DND-41 (cell line): ENCODE measurements at regions not wholly inside any gene's neighbourhood (a gene's known extent, or its start where the extent isn't known, plus 50 kb on each side); places are given as distances from the start of the nearest gene placed in this dataset.

Source experiments
- ATAC-seq: fragments of 200-7000 bp; cut with Tn5 transposase; 3 replicates; pipeline ENCODE4 v1.9.1; 2021; ENCODE audit warnings: low read depth; ENCODE audit not compliant: insufficient read depth
- DNase-seq: peaks from one replicate; pipeline ENCODE4 v3.0.0-alpha.2; 2020
- H2AFZ ChIP-seq: 2 replicates; pipeline ENCODE4 v1.6.0; 2012; ENCODE audit warnings: low read depth, low read length
- H3K27ac ChIP-seq: 2 replicates; pipeline ENCODE4 v1.5.1; 2012; ENCODE audit warnings: low read length, inconsistent platforms
- H3K27me3 ChIP-seq: fragments of 200-600 bp; sonication (generic); 2 replicates; pipeline ENCODE4 v1.6.0; 2012; ENCODE audit warnings: low read length, mild to moderate bottlenecking, inconsistent platforms; ENCODE audit not compliant: insufficient read depth, poor library complexity
- H3K36me3 ChIP-seq: 2 replicates; pipeline ENCODE4 v1.5.1; 2012; ENCODE audit warnings: low read length, inconsistent platforms; ENCODE audit not compliant: insufficient read depth
- H3K4me1 ChIP-seq: 2 replicates; pipeline ENCODE4 v1.5.1; 2012; ENCODE audit warnings: mild to moderate bottlenecking, low read length; ENCODE audit not compliant: insufficient read depth
- H3K4me2 ChIP-seq: 2 replicates; pipeline ENCODE4 v1.6.0; 2012; ENCODE audit warnings: mild to moderate bottlenecking, moderate library complexity, low read length, inconsistent platforms; ENCODE audit not compliant: insufficient read depth
- H3K4me3 ChIP-seq, 2 experiments: fragments of 200-600 bp in 1 of 2; shearing (Covaris generic) in 1 of 2; 2 replicates each; pipeline ENCODE4 v1.5.1; 2012 to 2016; ENCODE audit warnings: inconsistent platforms in 2 of 2, low read length in 2 of 2, mild to moderate bottlenecking in 2 of 2, low read depth in 1 of 2, moderate library complexity in 1 of 2
- H3K79me2 ChIP-seq: 2 replicates; pipeline ENCODE4 v1.6.0; 2012; ENCODE audit warnings: low read length, inconsistent platforms; ENCODE audit not compliant: insufficient read depth
- H3K9ac ChIP-seq: 2 replicates; pipeline ENCODE4 v1.6.0; 2012; ENCODE audit warnings: low read depth, mild to moderate bottlenecking, inconsistent platforms, low read length, moderate library complexity
- H3K9me3 ChIP-seq: 2 replicates; pipeline ENCODE4 v1.5.1; 2012; ENCODE audit warnings: low read length, moderate library complexity, mild to moderate bottlenecking, inconsistent platforms; ENCODE audit not compliant: insufficient read depth, severe bottlenecking
- H4K20me1 ChIP-seq: 2 replicates; pipeline ENCODE4 v1.6.0; 2012; ENCODE audit warnings: low read length; ENCODE audit not compliant: insufficient read depth
- EZH2 ChIP-seq: IDR thresholded peaks from 3 replicates; pipeline ENCODE4 v1.6.1; 2012; ENCODE audit warnings: borderline replicate concordance, low read depth, mild to moderate bottlenecking, moderate library complexity, low read length, inconsistent platforms; ENCODE audit not compliant: severe bottlenecking
- TF ChIP-seq, protein P1 (sequence below): IDR thresholded peaks from 2 replicates; pipeline ENCODE4 v1.5.1; 2012; ENCODE audit warnings: borderline replicate concordance, low read length, moderate library complexity, mild to moderate bottlenecking; ENCODE audit not compliant: poor library complexity, severe bottlenecking; ENCODE audit errors: extremely low read depth

DNA sequence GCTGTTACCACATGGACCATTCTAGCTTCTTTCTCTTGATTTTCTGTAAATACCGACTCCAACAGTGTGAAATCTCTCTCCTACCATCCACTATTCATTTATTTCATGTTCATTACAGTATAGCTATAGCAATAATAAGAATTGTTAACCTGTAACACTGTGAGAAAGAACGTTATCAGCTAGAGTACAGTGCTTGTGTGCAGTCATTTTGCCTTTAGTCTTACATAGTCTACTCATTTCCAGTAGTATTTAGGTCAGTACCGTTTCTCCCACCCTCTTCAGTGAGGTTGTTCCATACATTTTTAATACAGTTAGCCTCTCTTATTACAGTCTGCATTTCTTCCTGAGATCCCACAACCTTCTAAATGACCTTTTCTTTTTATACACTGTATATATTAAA, 257.1 kb downstream of the LY86 start:
- Histone ChIP-seq H3K4me2 (no peak overlapping the region), H3K79me2 (no peaks in the 10 kb centered on the region), H3K27me3 (no peaks in the 10 kb centered on the region), H2AFZ (no peak overlapping the region), H4K20me1 (no peaks in the 10 kb centered on the region), H3K36me3 (no peaks in the 10 kb centered on the region), H3K27ac (no peak overlapping the region), H3K9ac (no peak overlapping the region), H3K4me1 (no peaks in the 10 kb centered on the region), H3K4me3 (no peak overlapping the region), H3K9me3 (peaks cover 9% of the 10 kb centered on the region)
- TF ChIP-seq EZH2, result no peak
- TF ChIP-seq, protein P1, sequence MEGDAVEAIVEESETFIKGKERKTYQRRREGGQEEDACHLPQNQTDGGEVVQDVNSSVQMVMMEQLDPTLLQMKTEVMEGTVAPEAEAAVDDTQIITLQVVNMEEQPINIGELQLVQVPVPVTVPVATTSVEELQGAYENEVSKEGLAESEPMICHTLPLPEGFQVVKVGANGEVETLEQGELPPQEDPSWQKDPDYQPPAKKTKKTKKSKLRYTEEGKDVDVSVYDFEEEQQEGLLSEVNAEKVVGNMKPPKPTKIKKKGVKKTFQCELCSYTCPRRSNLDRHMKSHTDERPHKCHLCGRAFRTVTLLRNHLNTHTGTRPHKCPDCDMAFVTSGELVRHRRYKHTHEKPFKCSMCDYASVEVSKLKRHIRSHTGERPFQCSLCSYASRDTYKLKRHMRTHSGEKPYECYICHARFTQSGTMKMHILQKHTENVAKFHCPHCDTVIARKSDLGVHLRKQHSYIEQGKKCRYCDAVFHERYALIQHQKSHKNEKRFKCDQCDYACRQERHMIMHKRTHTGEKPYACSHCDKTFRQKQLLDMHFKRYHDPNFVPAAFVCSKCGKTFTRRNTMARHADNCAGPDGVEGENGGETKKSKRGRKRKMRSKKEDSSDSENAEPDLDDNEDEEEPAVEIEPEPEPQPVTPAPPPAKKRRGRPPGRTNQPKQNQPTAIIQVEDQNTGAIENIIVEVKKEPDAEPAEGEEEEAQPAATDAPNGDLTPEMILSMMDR, result no peak
- DNase-seq (no peak), ATAC-seq (no peak)

DNA sequence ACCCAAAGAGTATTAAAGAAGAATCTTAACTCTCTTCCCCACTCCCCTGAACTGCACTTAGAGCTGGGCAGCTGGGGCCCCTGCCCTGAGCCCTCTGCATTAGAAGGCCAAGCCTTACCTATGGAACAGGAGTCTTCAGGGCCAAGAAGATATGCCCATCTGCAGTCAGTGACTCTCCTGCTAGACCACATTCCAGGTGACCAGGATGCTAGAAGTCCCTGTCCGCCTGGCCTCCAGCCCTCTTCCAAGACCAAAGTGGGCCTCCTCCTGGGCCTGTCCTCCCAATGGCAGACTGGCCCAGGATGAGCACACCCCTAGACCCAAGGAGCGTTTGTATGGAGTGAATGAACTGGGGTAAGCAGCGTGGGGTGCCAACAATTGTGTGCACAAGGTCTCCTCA, 259.1 kb downstream of the LY86 start:
- no peaks in the 10 kb centered on the region for H3K4me1 ChIP-seq
- H3K9ac ChIP-seq, result no peak overlapping the region
- peaks cover 9% of the 10 kb centered on the region for H3K9me3 ChIP-seq
- no peak for ATAC-seq
- H3K79me2 ChIP-seq, result no peaks in the 10 kb centered on the region
- no peak overlapping the region for H3K4me2 ChIP-seq
- no peak for TF ChIP-seq EZH2
- TF ChIP-seq, protein P1, result no peak
- no peak overlapping the region for H3K27ac ChIP-seq
- H2AFZ ChIP-seq, result no peak overlapping the region
- no peaks in the 10 kb centered on the region for H4K20me1 ChIP-seq
- no peaks in the 10 kb centered on the region for H3K27me3 ChIP-seq
- no peak for DNase-seq
- H3K4me3 ChIP-seq, result no peak overlapping the region
- no peaks in the 10 kb centered on the region for H3K36me3 ChIP-seq

DNA sequence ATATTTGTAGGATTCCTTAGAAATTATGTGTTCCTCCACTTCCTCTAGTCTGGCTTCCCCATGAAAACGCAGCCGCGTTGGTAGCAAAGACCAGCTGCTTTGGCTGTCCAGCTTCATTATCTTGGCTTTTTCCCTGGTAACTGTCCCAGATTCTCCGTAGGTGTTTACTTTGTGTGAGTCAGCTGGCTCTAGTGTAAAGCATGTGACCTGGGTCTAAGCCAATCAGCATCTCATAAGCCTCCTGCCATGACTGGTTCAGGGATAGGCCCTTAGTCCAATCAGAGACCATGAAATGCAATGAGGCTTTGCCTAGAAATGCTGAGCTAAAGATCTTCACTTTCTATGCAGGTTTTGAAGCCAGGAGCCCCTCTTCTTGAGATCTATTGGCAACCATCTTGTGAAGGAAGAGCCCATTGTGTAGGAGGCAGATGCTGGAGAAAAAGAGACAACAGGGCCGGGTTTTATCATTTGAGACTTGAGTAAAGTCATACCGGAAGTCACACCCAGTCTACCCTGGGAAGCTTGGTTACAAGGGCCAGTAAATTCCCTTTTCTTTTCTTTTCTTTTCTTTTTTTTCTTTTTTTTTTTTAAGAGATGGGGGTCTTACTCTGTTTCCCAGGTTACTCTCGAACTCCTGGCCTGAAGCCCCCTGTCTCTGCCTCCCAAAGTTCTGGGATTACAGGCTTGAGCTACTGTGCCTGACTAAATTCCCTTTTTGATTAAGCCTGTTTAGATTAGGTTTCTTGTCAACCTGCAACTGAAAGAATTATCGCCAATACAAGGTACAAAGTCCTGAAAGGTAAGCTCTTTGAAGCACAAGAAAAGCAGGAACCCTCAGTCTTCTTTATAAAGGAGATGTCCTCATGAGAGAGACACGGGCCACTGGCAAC, 256.5 kb upstream of the RREB1 start:
- Histone ChIP-seq H3K4me1 (peaks cover 3% of the 10 kb centered on the region), H4K20me1 (no peaks in the 10 kb centered on the region), H3K9me3 (peaks cover 2% of the 10 kb centered on the region), H3K27me3 (no peaks in the 10 kb centered on the region), H3K9ac (no peak overlapping the region), H3K36me3 (no peaks in the 10 kb centered on the region), H3K27ac (no peak overlapping the region), H3K4me2 (no peak overlapping the region), H2AFZ (no peak overlapping the region), H3K79me2 (no peaks in the 10 kb centered on the region), H3K4me3 (no peak overlapping the region)
- TF ChIP-seq EZH2, result no peak
- TF ChIP-seq, protein P1, result no peak
- DNase-seq, result no peak
- ATAC-seq, result no peak
